ENCODE measurements at regions not wholly inside any gene's neighbourhood (a gene's known extent, or its start where the extent isn't known, plus 50 kb on each side); places are given as distances from the start of the nearest gene placed in this dataset.

DNA sequence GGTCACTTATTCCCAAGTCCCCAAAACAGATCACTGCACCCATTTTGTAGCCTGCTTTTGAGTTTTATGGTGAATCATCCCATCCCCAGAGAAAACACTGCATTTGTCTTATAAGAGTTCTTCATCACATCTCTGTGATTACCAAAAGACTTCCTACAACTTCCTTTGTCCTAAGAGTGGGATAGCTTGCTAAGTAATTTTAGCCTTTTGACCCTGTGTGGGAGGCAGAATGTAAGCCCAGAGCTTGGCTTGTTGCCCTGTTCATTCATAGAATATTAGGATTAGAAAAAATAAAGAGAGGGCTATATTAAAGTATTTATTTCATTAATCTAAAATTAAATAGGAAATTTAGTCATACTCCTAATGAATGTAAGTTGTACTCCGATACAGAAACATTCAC lies 213.3 kb downstream of the MZT1 start:
- TF ChIP-seq, protein P1, sequence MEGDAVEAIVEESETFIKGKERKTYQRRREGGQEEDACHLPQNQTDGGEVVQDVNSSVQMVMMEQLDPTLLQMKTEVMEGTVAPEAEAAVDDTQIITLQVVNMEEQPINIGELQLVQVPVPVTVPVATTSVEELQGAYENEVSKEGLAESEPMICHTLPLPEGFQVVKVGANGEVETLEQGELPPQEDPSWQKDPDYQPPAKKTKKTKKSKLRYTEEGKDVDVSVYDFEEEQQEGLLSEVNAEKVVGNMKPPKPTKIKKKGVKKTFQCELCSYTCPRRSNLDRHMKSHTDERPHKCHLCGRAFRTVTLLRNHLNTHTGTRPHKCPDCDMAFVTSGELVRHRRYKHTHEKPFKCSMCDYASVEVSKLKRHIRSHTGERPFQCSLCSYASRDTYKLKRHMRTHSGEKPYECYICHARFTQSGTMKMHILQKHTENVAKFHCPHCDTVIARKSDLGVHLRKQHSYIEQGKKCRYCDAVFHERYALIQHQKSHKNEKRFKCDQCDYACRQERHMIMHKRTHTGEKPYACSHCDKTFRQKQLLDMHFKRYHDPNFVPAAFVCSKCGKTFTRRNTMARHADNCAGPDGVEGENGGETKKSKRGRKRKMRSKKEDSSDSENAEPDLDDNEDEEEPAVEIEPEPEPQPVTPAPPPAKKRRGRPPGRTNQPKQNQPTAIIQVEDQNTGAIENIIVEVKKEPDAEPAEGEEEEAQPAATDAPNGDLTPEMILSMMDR (IDR thresholded peaks at IDR 0.05), result no peak
- no peak for TF ChIP-seq POLR2A (IDR thresholded peaks at IDR 0.05)

Measured in heart left ventricle (tissue), 13 donors.